HEK293 (cell line): ENCODE measurements at regions not wholly inside any gene's neighbourhood (a gene's known extent, or its start where the extent isn't known, plus 50 kb on each side); places are given as distances from the start of the nearest gene placed in this dataset.

ENCODE experiments used
- CTCF ChIA-PET: fragments of 350-600 bp; formaldehyde crosslinking; extraction: SDS; loops from one replicate; lab custom pipeline; 2021; ENCODE audit warnings: antibody characterized with exemption; lab: Yijun Ruan, JAX
- POLR2A ChIA-PET: fragments of 300-600 bp; formaldehyde crosslinking; extraction: SDS; loops from one replicate; lab custom pipeline; 2020; ENCODE audit warnings: antibody characterized with exemption, inconsistent platforms; lab: Yijun Ruan, JAX
- H3K27ac ChIP-seq: fragments of 200-500 bp; sonication (Bioruptor generic); 2 replicates; pipeline ENCODE4 v1.5.1; 2014; ENCODE audit warnings: low read depth, low read length, control low read depth, inconsistent platforms; ENCODE audit errors: extremely low read depth
- H3K36me3 ChIP-seq, 2 experiments: fragments of 200-500 bp in 1 of 2; sonication (Bioruptor generic) in 1 of 2; 1 replicate in 1 of 2; 2 replicates in 1 of 2; pipeline ENCODE4 v1.5.1; 2014 to 2017; ENCODE audit warnings: inconsistent platforms in 2 of 2, low read length in 2 of 2; ENCODE audit not compliant: control insufficient read depth in 2 of 2, insufficient read depth in 1 of 2
- H3K4me1 ChIP-seq: fragments of 200-500 bp; sonication (Bioruptor generic); 2 replicates; pipeline ENCODE4 v1.5.1; 2014; ENCODE audit warnings: mild to moderate bottlenecking, low read length, inconsistent platforms; ENCODE audit not compliant: control insufficient read depth, insufficient read depth
- H3K4me3 ChIP-seq: 2 replicates; pipeline ENCODE4 v1.5.1; 2011; ENCODE audit warnings: low read depth, mild to moderate bottlenecking, control low read depth, low read length, moderate library complexity
- H3K9me3 ChIP-seq: fragments of 200-500 bp; sonication (Bioruptor generic); 2 replicates; pipeline ENCODE4 v1.5.1; 2014; ENCODE audit warnings: low read depth, low read length, inconsistent platforms; ENCODE audit not compliant: control insufficient read depth, insufficient read depth
- AEBP2 ChIP-seq: fragments of 450-650 bp; formaldehyde crosslinking; IDR thresholded peaks from 2 replicates; pipeline ENCODE4 v1.5.1; 2016; ENCODE audit warnings: missing biosample characterization, missing genetic modification characterization, borderline replicate concordance
- ELK4 ChIP-seq: IDR thresholded peaks from 2 replicates; pipeline ENCODE4 v1.6.1; 2011; ENCODE audit warnings: mild to moderate bottlenecking, low read depth, low read length, borderline replicate concordance
- GLI2 ChIP-seq: fragments of 450-650 bp; formaldehyde crosslinking; IDR thresholded peaks from 2 replicates; pipeline ENCODE4; 2017; ENCODE audit warnings: missing biosample characterization, missing genetic modification characterization, low read depth, borderline replicate concordance
- HOXD13 ChIP-seq: sonication (generic); formaldehyde crosslinking; IDR thresholded peaks from 2 replicates; pipeline ENCODE4 v1.8.0; 2022; ENCODE audit warnings: missing genetic modification reagents, borderline replicate concordance
- INSM2 ChIP-seq: fragments of 450-650 bp; formaldehyde crosslinking; IDR thresholded peaks from 2 replicates; pipeline ENCODE4 v1.5.1; 2016; ENCODE audit warnings: missing biosample characterization, missing genetic modification characterization
- KLF16 ChIP-seq: fragments of 450-650 bp; formaldehyde crosslinking; IDR thresholded peaks from 2 replicates; pipeline ENCODE4 v1.5.1; 2017; ENCODE audit warnings: missing biosample characterization, missing genetic modification characterization
- KLF8 ChIP-seq: fragments of 450-650 bp; formaldehyde crosslinking; IDR thresholded peaks from 2 replicates; pipeline ENCODE4 v1.5.1; 2016; ENCODE audit warnings: missing biosample characterization, missing genetic modification characterization
- TRIM28 ChIP-seq: IDR thresholded peaks from 2 replicates; pipeline ENCODE4 v1.6.1; 2011; ENCODE audit warnings: low read length, control low read depth, borderline replicate concordance
- ZBTB6 ChIP-seq: fragments of 450-650 bp; formaldehyde crosslinking; IDR thresholded peaks from 2 replicates; pipeline ENCODE4 v1.5.1; 2017; ENCODE audit warnings: missing biosample characterization, missing genetic modification characterization
- ZBTB7A ChIP-seq: fragments of 450-650 bp; formaldehyde crosslinking; IDR thresholded peaks from 2 replicates; pipeline ENCODE4 v1.5.1; 2016; ENCODE audit warnings: low read depth, missing biosample characterization, missing genetic modification characterization
- ZNF19 ChIP-seq: fragments of 450-650 bp; formaldehyde crosslinking; IDR thresholded peaks from 2 replicates; pipeline ENCODE4; 2016; ENCODE audit warnings: missing biosample characterization, missing genetic modification characterization, low read depth
- ZNF221 ChIP-seq: fragments of 450-650 bp; formaldehyde crosslinking; IDR thresholded peaks from 2 replicates; pipeline ENCODE4 v1.5.1; 2017; ENCODE audit warnings: missing biosample characterization, missing genetic modification characterization, borderline replicate concordance
- ZNF394 ChIP-seq: fragments of 450-650 bp; formaldehyde crosslinking; IDR thresholded peaks from 2 replicates; pipeline ENCODE4 v1.5.1; 2016; ENCODE audit warnings: missing biosample characterization, missing genetic modification characterization, mild to moderate bottlenecking, moderate library complexity, borderline replicate concordance
- ZNF398 ChIP-seq: fragments of 450-650 bp; formaldehyde crosslinking; IDR thresholded peaks from 2 replicates; pipeline ENCODE4 v1.5.1; 2017; ENCODE audit warnings: missing biosample characterization, missing genetic modification characterization
- ZNF555 ChIP-seq: fragments of 450-650 bp; formaldehyde crosslinking; conservative IDR thresholded peaks from 2 replicates; pipeline ENCODE4 v1.5.1; 2017; ENCODE audit warnings: missing biosample characterization, mild to moderate bottlenecking, missing genetic modification characterization, inconsistent platforms
- ZNF704 ChIP-seq: fragments of 450-650 bp; formaldehyde crosslinking; IDR thresholded peaks from 2 replicates; pipeline ENCODE4 v1.5.1; 2016; ENCODE audit warnings: missing biosample characterization, missing genetic modification characterization

- H3K36me3 ChIP-seq = no peaks in the 10 kb centered on the region
- no peaks in the 10 kb centered on the region for H3K9me3 ChIP-seq
- POLR2A ChIA-PET = interaction anchor here (0.6 kb wide), 1 partner anchor 438 kb away, joined by 5 read pairs; no protein-coding TSS in a partner anchor
- no peak overlapping the region for H3K4me3 ChIP-seq
- CTCF ChIA-PET = interaction anchor here (0.7 to 1.0 kb wide), 3 partner anchors 128 to 239 kb away, joined by 3 to 4 read pairs (median 3); no protein-coding TSS in a partner anchor
- TF ChIP-seq ZNF394 (tag by site-specific recombination) = no peak
- no peak for TF ChIP-seq TRIM28
- no peak for TF ChIP-seq ELK4
- TF ChIP-seq ZNF704 (tag by site-specific recombination) = no peak
- no peak for TF ChIP-seq ZBTB6
- no peaks in the 10 kb centered on the region for H3K4me1 ChIP-seq
- no peak overlapping the region for H3K27ac ChIP-seq
Observed at GRCh38 chr20:56845546-56846086, 216.5 kb downstream of the TFAP2C start.

GRCh38 chr20:56848561-56848960, 219.5 kb downstream of the TFAP2C start:
- ChIA-PET POLR2A (no interaction called here), CTCF (interaction anchor here (0.7 kb wide), 1 partner anchor 137 kb away, joined by 3 read pairs; no protein-coding TSS in a partner anchor)

More at GRCh38 chr20:56848561-56848960, 219.5 kb downstream of the TFAP2C start:
- TF ChIP-seq KLF16 (tag by site-specific recombination) = no peak
- no peak for TF ChIP-seq ZNF555 (tag by site-specific recombination)
- no peak for TF ChIP-seq ZNF19 (tag by site-specific recombination)
- no peak for TF ChIP-seq GLI2 (tag by site-specific recombination)
- no peak for TF ChIP-seq KLF8
- TF ChIP-seq AEBP2 (tag by site-specific recombination) = no peak
- TF ChIP-seq ZNF398 (tag by site-specific recombination) = no peak
- TF ChIP-seq ZNF221 = no peak
- no peak for TF ChIP-seq ZBTB7A (tag by site-specific recombination)
- TF ChIP-seq INSM2 = no peak
- no peak for TF ChIP-seq HOXD13 (CRISPR knock-in tag)
- no peak overlapping the region for H3K27ac ChIP-seq
- no peaks in the 10 kb centered on the region for H3K36me3 ChIP-seq
- no peak overlapping the region for H3K4me3 ChIP-seq
- H3K9me3 ChIP-seq = no peaks in the 10 kb centered on the region
- H3K4me1 ChIP-seq = no peaks in the 10 kb centered on the region
